ENCODE measurements at regions not wholly inside any gene's neighbourhood (a gene's known extent, or its start where the extent isn't known, plus 50 kb on each side); places are given as distances from the start of the nearest gene placed in this dataset.

DNA sequence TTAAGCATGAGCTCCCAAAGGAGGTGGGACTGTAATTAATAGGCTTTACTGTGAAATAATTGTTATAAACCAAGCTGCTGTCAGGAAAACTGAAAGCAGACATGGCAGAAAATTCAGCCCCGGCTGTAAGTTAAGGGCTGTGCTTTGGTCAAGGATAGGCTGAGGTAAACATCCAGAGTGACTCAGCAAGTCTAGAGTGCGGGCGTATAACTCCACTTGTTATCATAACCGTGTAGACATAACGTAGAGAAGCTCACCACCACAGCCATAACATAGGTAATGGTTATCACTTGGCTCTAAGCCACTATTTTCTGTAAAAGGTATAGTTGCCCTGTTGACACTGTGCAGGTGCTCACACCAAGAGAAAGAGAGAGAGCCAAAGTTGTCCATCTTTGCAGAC lies 316.8 kb downstream of the DCDC2C start:
- TF ChIP-seq TAF1 (IDR thresholded peaks at IDR 0.05; ENCODE audit: borderline replicate concordance, insufficient read depth, low read length) (no peak), POLR2AphosphoS5 (IDR thresholded peaks at IDR 0.05; ENCODE audit: low read depth, low read length) (no peak)
- TF ChIP-seq, protein P1, sequence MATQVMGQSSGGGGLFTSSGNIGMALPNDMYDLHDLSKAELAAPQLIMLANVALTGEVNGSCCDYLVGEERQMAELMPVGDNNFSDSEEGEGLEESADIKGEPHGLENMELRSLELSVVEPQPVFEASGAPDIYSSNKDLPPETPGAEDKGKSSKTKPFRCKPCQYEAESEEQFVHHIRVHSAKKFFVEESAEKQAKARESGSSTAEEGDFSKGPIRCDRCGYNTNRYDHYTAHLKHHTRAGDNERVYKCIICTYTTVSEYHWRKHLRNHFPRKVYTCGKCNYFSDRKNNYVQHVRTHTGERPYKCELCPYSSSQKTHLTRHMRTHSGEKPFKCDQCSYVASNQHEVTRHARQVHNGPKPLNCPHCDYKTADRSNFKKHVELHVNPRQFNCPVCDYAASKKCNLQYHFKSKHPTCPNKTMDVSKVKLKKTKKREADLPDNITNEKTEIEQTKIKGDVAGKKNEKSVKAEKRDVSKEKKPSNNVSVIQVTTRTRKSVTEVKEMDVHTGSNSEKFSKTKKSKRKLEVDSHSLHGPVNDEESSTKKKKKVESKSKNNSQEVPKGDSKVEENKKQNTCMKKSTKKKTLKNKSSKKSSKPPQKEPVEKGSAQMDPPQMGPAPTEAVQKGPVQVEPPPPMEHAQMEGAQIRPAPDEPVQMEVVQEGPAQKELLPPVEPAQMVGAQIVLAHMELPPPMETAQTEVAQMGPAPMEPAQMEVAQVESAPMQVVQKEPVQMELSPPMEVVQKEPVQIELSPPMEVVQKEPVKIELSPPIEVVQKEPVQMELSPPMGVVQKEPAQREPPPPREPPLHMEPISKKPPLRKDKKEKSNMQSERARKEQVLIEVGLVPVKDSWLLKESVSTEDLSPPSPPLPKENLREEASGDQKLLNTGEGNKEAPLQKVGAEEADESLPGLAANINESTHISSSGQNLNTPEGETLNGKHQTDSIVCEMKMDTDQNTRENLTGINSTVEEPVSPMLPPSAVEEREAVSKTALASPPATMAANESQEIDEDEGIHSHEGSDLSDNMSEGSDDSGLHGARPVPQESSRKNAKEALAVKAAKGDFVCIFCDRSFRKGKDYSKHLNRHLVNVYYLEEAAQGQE (IDR thresholded peaks at IDR 0.05; ENCODE audit: insufficient read depth in 1 of 2, low read depth in 2 of 2, low read length in 2 of 2) = no peak
